GM12891 (cell line): ENCODE measurements at regions not wholly inside any gene's neighbourhood (a gene's known extent, or its start where the extent isn't known, plus 50 kb on each side); places are given as distances from the start of the nearest gene placed in this dataset.

ENCODE experiments used
- POLR2A ChIP-seq: IDR thresholded peaks from 2 replicates; pipeline ENCODE4 v1.6.1; 2011; ENCODE audit warnings: low read depth, low read length, control low read depth
- POLR2AphosphoS5 ChIP-seq: IDR thresholded peaks from 2 replicates; pipeline ENCODE4 v1.6.1; 2011; ENCODE audit warnings: low read depth, low read length, control low read depth
- SPI1 ChIP-seq: IDR thresholded peaks from 2 replicates; pipeline ENCODE4 v1.6.1; 2011; ENCODE audit warnings: low read depth, low read length, control low read depth

- no peak for TF ChIP-seq POLR2A
- TF ChIP-seq SPI1: no peak
- no peak for TF ChIP-seq POLR2AphosphoS5
These were observed 102.9 kb upstream of the CEP162 start for GRCh38 chr6:84330325-84330724.
